Cortex of kidney (tissue), 1 donor: ENCODE measurements at regions not wholly inside any gene's neighbourhood (a gene's known extent, or its start where the extent isn't known, plus 50 kb on each side); places are given as distances from the start of the nearest gene placed in this dataset.

Experiments
- DNase-seq: peaks from one replicate; lab custom pipeline; 2025; lab: John Stamatoyannopoulos, UW

DNA sequence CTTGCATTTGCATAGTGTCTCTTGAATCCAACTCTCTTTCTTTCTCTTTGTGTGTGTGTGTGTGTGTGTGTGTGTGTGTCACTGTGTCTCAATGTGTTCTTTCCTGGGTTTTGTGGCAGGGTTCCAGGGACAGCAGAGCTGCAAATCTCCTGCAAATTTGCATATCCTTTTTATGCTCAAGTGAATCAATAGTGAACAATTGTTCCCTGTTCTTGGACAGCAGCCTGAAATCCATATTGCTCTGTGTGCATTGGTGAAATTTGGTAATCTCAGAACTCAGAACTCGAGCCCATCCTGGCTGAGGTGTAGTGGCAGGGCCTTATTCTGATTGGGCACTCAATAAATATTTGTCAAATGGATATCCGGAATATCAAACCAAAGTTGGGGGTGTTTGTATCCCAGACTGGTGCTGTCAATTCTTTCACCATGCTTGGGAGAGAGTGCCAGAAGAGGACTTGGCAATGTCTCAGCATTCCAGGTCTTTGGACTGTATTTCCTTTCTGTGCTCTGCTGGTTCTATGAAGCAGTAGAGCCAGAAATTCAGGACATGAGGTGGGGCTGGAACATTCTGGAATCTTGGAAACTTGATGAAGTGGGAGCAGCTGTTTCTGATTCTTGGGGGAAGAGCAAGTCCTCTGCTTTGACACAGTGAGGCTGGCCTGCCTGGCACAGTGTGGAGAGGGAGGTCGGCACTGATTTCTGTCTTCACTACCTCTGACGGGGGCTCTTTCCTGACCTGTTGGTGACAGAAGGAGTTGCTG is 380.6 kb upstream of the C2CD4B start:
- no peak for DNase-seq

DNA sequence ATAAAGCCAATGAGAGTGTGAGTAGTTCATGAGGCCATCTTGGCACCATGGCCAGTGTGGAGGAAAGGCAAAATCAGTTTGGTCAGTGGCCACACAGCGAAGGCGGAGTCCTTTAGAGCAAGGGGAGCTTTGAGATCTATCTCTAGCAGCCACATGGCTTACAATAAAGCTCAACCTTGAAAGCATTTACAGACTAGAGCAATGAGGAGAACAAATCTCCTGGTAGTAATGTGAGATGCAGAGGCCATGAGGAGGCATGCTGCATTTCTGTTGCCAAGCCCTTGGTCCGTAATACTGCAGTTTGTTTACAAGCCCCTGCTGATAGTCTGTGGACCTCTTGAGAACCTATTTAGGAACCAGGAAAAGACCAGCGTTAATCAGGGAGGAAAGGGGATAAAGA is 381.5 kb upstream of the C2CD4B start:
- no peak for DNase-seq

DNA sequence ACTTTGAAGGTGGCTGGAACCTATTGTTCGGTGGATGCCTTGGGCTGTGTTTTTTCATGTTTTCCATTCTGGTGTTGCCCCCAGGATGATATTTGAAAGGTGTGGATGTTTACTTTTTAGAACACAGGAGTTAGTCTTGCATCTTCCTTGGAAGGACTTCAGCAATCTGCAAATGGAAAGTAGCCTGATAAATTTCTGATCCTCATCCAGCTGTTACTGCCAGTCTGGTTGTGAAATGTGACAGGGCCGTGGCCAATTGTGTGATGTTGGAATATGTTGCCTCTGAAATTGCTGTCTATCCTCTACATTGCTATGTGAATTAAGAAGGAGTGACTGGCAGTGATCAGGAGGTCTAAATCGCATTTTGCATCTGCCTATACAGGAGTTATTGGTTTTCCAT is 382.5 kb upstream of the C2CD4B start:
- DNase-seq, result no peak

DNA sequence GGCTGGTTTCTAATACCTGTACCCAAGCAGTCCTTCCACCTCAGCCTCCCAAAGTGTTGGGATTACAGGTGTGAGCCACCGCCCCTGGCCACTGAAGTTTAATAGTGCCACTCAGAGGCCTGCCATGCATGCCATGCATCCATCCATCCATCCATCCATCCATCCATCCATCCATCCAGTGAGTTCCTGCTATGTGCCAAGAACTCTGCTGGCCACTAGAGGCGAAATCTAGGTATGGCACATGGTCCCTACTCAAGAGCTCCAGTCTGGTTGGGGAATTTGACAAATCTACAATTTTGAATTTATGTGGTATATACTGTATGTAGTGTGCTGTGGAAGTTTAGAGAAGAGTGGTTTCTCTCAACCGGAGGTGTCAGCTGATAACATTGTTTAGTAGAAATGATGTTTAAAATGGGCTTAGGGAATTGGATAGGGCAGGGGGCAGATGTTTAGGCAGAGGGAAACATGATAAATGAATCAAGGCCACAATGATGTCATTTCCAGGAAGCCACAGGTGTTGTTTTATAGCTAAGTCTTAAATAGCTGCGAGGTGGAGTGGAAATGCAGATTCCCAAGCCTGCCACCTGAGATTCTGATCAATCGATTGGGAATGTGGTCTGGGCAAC is 384.4 kb upstream of the C2CD4B start:
- no peak for DNase-seq

DNA sequence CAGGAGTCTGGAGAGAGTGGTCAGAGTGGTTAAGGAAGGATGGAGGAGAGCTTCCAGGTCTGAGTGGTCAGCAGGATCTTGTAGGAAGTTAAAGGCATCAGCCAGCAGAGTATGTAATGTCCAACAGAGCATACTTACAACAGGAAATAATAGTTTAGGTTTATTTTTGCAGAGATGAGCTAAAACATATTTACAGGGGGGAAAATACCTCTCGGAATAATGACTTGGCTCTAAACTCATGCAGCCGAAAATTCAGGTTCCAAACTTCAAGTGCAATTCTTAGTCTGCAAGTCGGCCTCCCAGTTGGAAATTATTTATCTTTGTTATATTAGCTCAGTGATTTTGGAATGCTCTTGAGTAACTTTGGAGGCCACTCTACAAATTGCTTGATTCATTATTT is 385.0 kb upstream of the C2CD4B start:
- no peak for DNase-seq

DNA sequence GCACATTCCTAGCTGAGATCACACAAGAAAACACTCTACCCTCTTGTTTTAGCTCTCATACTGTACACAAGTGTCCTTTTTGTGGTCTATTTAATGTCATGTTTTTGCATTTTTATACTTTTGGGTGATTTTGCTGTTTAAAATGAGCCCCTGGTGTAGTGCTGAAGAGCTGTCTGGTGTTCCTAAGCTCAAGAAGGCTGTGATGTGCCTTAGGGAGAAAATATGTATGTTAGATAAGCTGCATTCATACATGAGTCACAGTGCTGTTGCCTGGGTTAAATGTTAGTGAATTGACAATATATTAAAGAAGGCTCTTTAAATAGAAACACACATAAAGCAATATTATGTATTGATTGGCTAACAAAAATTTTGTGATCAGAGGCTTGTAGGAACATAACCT is 387.4 kb upstream of the C2CD4B start:
- DNase-seq, result no peak

DNA sequence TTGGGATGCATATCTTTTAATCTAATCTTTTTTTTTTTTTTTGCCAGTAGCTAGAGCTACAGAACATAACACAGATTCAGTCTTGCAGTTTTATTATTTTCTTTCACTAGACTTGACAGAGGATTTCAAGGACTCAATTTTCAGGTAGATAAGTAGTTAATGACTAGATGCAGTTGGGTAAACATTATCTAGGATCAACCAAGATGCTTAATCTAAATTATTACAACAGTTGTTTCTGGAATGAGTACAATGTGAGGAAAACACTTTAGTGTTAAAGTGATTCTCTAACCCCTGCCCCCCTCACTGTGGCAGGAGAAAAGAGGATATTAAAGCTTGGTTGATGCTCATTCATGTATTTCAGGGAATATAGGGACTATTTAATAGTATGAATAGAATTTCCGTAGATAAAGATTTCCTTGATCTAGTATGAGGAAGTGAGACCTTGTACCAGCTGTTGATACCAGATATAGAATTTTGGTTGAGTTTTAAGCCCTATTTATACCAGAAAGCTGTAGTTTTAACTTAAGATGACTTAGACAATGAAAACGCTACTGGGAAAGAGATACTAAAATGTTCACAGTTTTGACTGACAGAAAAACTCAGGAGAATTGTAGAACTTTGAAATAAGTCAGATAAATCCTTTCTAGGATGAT is 389.0 kb upstream of the C2CD4B start:
- no peak for DNase-seq

DNA sequence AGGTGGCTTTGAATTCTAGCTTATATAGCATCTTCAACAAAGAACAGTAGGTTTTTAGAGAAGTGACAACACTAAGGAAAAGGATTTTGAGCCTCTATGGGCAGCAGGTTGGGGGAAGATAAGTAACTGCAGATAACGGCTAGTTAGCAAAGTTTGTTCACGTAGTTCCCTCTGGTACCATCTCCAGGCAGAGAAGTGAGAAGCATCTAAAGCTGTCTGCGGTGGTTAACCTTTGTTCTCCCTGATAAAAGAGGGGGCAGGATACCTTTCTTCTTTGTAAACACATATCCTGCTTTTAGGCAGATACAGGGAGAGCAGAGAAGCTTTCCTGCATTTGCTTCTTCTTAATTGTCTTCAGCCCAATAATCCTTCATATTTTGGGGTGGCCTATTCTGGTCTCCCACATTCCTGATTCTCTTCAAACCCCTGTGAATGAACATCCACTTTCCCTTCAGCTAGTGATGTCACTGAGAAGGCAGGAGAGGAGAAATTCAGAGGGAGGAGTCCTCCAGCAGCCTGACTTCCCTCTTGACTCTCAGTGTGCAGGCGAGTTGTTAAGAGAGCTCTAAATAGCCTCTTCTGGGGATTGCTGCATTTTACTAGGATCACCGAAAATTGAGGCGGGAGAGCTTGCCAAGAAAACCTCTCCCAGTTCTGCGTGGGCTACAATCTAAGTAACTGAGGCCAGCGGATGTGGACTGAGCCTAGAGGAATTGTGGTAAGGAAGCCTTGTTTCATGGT is 393.7 kb upstream of the C2CD4B start:
- DNase-seq, result no peak

DNA sequence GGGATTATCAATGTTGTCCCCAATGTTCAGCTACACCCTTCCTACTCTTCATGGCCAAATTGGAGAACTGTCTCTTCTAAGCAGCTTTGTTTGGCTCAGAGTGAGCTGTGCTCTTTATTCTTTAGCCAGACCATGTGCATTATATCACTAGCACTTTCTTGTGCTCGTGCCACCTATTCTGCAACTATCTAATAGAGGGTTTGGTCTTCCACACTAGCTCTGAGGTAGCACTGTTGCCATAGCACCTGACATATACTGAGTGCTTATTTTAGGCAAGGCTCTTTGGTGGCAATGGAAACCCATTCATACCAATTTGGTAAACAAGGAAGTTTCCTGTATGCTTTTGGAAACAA is 394.3 kb upstream of the C2CD4B start:
- no peak for DNase-seq

DNA sequence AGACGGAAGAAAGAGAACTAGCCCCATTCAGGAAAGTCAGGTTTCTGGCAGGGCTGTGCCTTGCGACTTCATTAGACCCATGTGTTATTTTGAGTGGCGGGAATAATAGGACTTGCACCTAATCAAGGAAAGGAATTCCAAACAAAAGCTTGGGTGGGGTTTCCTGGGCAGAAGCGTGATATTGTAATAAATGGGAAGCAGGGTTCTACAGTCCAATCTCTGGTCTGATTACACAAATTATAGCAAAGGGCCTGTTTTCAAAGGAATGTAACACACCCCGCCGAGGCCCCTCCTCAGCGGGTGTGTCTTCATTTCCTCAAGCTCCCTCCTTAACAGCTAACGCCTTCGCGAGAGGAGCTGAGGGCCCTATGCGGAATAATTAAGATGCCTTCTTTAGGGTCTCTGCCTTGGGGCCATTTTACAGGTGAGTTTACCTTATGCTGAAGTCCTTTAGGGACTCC is 396.0 kb upstream of the C2CD4B start:
- no peak for DNase-seq

DNA sequence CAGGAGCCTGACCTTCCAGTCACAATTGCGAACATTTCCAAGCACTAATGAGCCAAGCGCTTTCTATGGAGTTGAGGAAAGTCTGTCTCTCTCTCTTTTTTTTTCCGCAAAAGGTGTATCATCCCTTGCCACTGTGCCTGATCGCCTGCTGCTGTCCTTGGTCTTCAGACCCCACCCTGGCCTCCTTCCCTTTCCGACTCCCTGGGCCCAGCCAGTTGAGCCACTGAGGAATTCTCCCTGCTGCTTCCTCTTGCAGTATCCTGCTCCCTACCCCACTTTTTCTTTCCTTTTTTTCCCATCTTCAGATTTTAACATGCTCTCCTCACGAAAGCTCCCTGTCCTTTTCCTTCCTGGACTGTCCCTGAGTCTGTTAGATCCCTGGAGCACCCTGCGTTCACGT is 396.5 kb upstream of the C2CD4B start:
- DNase-seq, result no peak

DNA sequence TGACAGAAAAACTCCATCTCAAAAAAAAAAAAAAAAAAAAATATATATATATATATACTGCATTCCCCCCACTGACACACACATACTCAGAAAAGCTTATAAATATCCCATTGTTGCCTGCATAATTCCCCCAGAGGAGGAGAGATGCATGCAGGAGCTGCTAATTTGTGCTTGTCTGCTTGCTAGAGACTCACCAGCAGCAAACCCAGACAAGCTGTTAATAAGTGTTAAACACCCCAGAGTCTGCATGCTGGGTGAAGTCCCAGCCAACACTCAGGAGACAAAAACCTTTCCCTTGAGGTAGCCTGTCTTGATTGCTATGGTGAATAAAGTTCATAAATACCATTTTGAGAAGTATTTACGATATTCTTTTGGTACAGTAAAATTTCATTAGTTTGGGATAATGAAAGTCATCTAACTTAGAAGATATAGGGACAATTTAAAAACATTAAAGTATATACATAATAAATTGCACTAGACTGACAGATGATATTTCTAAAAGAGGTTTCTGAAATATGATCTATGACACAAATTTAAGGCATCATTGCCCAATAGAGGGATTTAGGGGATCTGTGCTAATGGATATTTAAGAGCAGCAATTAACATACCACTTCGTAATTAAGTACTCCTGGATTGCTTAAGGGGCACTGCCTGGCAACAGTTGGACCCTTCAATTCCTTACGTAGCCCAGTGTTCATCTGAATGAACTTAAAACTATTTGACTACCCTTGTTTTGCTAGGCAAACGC is 400.0 kb upstream of the C2CD4B start:
- DNase-seq, result no peak

DNA sequence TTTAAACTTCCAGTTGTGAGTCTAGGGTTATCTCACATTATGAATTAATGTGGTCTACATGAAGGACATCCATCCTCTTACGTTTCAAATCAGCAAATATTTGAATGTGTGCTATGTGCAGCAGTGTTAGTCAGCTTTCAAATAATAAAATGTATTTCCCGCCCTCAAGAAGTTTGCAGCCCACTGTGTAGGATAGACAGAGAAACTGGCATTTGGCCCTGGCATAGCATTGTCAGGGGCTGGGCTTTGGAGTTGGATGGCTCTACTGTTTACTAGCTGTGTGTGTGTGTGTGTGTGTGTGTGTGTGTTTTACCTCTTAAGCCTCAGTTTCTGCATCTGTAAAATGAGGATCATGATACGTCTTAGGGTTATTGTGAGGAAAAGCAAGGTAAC is 400.5 kb upstream of the C2CD4B start:
- DNase-seq, result no peak

DNA sequence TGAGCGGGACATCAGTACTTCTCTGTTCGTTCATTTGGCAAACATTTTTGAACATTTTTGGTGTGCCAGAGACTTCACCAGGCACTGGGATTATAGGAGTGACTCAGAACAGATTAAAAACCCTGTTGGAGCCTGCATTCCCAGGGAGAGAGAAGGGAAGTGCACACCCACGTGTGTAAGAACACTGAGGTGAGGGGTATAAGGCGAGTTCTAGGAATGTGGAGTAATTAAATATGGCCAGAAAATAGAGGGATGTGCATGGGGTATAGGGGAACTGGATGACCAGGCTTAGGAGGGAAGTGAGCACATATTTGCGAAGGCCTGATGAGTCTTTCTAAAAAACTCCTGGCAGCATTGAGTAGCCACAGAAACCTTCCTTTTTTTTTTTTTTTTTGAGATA is 401.2 kb upstream of the C2CD4B start:
- DNase-seq, result no peak

DNA sequence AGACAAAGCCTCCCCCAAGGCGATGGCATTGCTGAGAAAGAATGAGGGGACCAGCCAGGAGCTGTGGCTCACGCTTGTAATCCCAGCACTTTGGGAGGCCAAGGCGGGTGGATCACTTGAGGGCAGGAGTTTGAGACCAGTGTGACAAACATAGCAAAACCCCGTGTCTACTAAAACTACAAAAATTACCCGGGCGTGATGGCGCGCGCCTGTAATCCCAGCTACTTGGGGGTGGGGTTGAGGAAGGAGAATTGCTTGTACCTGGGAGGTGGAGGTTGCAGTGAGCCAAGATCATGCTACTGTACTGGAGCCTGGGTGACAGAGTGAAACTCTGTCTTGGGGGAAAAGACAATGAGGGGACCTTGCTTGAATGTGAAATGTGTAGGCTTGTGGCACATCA is 402.4 kb upstream of the C2CD4B start:
- no peak for DNase-seq

DNA sequence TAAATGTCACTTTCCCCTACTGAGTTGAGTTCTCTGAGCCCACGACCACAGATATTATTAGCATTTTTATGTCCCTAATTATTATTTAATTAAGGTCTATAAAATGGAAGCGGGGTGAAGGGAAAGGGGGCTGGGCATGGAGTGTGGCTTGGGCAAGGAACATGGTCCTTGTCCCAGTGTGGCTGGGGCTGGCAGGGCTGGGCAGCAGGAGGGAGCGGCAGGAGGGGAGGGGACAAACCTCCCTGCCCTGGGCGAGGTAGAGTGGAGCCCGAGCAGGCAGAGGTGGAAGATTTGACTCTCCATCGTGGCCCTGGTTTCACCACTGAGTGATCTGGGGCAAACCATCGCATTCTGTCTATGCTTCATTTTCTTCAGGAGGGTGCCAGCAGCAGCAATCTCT is 402.9 kb upstream of the C2CD4B start:
- DNase-seq, result no peak

DNA sequence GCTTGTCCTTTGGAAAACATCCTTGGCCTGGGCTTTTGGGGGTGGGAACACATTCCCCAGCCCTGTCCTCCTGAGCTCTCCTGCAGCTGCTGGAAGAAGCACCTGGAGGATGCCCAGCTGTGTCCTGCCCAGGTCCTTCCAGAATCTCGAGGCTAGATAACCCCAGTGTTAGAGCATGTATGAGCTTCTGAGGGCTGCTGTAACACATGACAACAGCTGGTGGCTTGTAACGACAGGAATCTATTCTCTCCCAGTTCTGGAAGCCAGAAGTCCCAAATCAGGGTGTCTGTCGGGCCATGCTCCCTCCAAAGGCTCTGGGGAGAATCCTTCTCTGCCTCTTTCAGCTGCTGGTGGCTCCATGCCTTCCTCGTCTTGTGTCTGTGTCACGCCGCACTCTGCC is 403.6 kb upstream of the C2CD4B start:
- no peak for DNase-seq

DNA sequence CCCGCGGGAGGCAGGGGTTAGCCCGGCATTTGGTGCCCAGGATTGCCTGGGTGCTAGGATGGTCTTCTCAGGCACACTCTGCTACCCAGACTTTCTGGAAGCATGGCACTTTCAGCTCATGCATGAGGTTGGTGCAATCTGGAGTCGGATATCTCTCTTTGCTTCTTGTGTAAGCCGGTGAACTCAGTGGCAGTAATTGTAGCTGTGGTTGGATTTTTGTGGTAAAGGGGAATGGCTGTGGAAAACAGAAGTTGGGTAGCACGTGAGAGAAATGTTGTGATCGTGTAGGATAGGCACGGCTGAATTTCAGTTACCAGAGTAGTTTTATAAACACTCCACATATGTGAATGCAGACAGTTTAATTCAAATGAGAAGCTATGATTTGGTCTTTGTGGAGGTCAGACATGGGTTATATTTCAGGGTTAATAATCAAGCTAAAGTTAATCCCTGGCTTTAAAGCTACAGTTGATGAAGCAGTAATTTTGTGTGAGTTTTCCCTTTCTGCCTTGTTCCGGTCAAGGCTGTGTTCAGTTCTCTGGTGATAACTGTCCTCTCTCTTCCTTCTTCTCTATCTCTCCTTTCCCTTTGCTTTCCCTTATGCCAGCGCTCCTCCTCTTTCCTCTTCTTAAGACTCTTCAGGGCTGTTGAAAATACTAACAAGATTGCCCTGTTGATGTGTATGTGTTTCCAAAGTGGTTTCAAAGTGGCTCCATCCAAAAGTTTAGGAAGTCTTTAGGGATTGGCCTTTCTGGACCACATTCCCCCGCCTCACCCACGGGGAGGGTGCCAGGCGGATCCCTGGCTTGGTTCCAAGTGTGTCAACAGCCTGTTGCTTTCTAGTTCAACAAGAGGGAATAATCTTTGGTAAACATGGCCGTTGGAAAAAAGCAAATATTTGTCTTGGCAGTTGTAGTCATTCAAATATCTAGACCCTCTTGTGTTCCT is 404.6 kb upstream of the C2CD4B start:
- no peak for DNase-seq

DNA sequence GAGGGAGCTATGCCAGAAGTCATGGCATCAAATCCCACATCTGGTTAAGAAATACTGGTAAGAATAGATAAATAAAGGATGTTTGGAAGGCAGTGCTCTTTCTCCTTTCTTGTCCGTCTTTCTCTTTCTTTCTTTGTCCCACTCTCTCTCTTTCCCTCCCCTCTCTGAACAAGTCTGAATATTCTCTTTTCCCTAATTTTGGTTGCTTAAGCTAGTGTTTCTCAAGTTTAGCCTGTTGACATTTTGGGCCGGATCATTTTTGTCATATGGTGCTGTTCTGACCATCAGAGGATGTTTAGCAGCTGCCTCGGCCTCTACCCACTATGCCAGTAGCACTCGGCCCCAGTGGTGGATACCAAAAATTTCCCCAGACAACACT is 405.3 kb upstream of the C2CD4B start:
- DNase-seq, result no peak

DNA sequence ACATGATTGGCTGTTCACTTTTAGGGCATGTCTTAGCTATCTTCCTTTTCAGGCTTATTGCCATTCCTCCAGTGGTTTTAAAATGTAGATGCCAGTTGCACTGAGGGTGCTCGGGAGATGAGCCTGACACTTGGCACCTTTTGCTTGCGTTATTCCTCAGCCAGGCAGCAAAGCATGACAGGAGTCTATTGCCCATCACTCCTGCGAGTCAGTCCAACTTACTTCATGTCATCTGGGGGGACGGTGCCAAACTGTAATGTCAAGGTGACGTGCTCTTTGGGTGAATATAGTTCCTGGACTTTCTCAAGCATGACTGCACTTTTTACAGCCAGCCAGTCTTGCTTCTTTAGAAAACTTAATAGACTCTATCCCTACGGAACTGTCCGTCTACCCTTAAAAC is 406.0 kb upstream of the C2CD4B start:
- no peak for DNase-seq

DNA sequence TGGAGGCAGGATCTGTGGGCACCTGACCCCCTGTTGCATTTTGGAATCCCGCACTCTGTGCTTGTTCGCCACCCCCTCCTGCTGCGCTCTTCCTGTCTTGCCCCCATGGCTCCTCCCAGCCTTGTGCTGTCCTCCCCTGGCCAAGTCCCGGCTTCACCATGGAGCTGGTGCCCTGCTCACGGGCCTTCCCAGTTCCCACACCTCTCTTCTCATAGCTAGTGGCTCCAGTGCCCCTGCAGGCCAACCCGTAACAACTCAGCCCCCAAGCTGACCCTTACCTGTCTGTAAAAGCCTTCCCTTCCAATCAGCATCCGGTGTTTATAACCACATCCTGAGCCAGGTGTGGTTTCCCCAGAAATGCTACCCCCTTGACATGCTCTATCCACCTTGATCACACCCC is 407.7 kb upstream of the C2CD4B start:
- no peak for DNase-seq
